Trophoblast cell (in vitro differentiated cells and primary cell): ENCODE measurements at regions not wholly inside any gene's neighbourhood (a gene's known extent, or its start where the extent isn't known, plus 50 kb on each side); places are given as distances from the start of the nearest gene placed in this dataset.
"Not testable (repeated sequence)": the region's sequence is repeated elsewhere in the genome, so short reads cannot be mapped to it uniquely, and the experiment has no call there.

Experiments
- DNase-seq, 2 donors: peaks; one replicate each; pipeline ENCODE4 v3.0.0-alpha.2; 2016
- H2AFZ ChIP-seq: 2 replicates; pipeline ENCODE4 v1.6.1; 2013; ENCODE audit warnings: low read length, moderate library complexity, mild to moderate bottlenecking; ENCODE audit not compliant: insufficient read depth, poor library complexity
- H2AK5ac ChIP-seq: 2 replicates; pipeline ENCODE4 v1.6.1; 2013; ENCODE audit warnings: mild to moderate bottlenecking, low read length
- H2BK120ac ChIP-seq: 2 replicates; pipeline ENCODE4 v1.6.1; 2013; ENCODE audit warnings: low read length, mild to moderate bottlenecking, moderate library complexity; ENCODE audit not compliant: insufficient read depth, poor library complexity
- H2BK12ac ChIP-seq: 2 replicates; pipeline ENCODE4 v1.6.1; 2013; ENCODE audit warnings: mild to moderate bottlenecking, low read length, moderate library complexity
- H2BK5ac ChIP-seq: 2 replicates; pipeline ENCODE4 v1.6.1; 2013; ENCODE audit warnings: low read length, low read depth, moderate library complexity, mild to moderate bottlenecking; ENCODE audit not compliant: poor library complexity
- H3K14ac ChIP-seq: 2 replicates; pipeline ENCODE4 v1.6.1; 2013; ENCODE audit warnings: mild to moderate bottlenecking, low read length
- H3K18ac ChIP-seq: 2 replicates; pipeline ENCODE4 v1.6.1; 2013; ENCODE audit warnings: mild to moderate bottlenecking, low read length
- H3K23ac ChIP-seq: 2 replicates; pipeline ENCODE4 v1.6.1; 2013; ENCODE audit warnings: low read length
- H3K27ac ChIP-seq: 2 replicates; pipeline ENCODE4 v1.5.1; 2013; ENCODE audit warnings: low read depth, mild to moderate bottlenecking, inconsistent platforms, low read length, moderate library complexity
- H3K27me3 ChIP-seq: 2 replicates; pipeline ENCODE4 v1.6.1; 2013; ENCODE audit warnings: inconsistent platforms, mild to moderate bottlenecking, low read length, moderate library complexity; ENCODE audit not compliant: insufficient read depth
- H3K36me3 ChIP-seq, 2 experiments: 1 replicate in 1 of 2; 2 replicates in 1 of 2; pipeline ENCODE4 v1.6.1; 2013; ENCODE audit warnings: low read length in 2 of 2, mild to moderate bottlenecking in 2 of 2, moderate library complexity in 1 of 2; ENCODE audit not compliant: insufficient read depth in 2 of 2, control insufficient read depth in 1 of 2
- H3K4ac ChIP-seq: 2 replicates; pipeline ENCODE4 v1.6.1; 2013; ENCODE audit warnings: low read depth, mild to moderate bottlenecking, low read length, moderate library complexity
- H3K4me1 ChIP-seq, 2 experiments: 1 replicate in 1 of 2; 2 replicates in 1 of 2; pipeline ENCODE4 v1.6.1; 2013; ENCODE audit warnings: low read length in 2 of 2, mild to moderate bottlenecking in 2 of 2, moderate library complexity in 1 of 2; ENCODE audit not compliant: insufficient read depth in 2 of 2, control insufficient read depth in 1 of 2
- H3K4me2 ChIP-seq: 2 replicates; pipeline ENCODE4 v1.6.1; 2013; ENCODE audit warnings: inconsistent platforms, mild to moderate bottlenecking, low read length, moderate library complexity
- H3K4me3 ChIP-seq: 2 replicates; pipeline ENCODE4 v1.5.1; 2013; ENCODE audit warnings: mild to moderate bottlenecking, low read depth, low read length, inconsistent platforms
- H3K79me1 ChIP-seq: one replicate; pipeline ENCODE4 v1.6.1; 2013; ENCODE audit warnings: low read length
- H3K79me2 ChIP-seq: 2 replicates; pipeline ENCODE4 v1.6.1; 2013; ENCODE audit warnings: low read length, mild to moderate bottlenecking; ENCODE audit not compliant: control insufficient read depth, insufficient read depth, poor library complexity
- H3K9ac ChIP-seq: 2 replicates; pipeline ENCODE4 v1.6.1; 2013; ENCODE audit warnings: mild to moderate bottlenecking, low read length
- H3K9me3 ChIP-seq: 2 replicates; pipeline ENCODE4 v1.6.1; 2013; ENCODE audit warnings: low read depth, mild to moderate bottlenecking, control low read depth, inconsistent platforms, low read length; ENCODE audit not compliant: insufficient read depth
- H4K12ac ChIP-seq: 2 replicates; pipeline ENCODE4 v1.6.1; 2013; ENCODE audit warnings: low read depth, mild to moderate bottlenecking, low read length, moderate library complexity
- H4K8ac ChIP-seq: 2 replicates; pipeline ENCODE4 v1.6.1; 2013; ENCODE audit warnings: low read depth, mild to moderate bottlenecking, low read length, moderate library complexity
- H4K91ac ChIP-seq: one replicate; pipeline ENCODE4 v1.6.1; 2013; ENCODE audit warnings: low read depth, mild to moderate bottlenecking, low read length, moderate library complexity
- WGBS: extraction: QIAGEN DNeasy Blood & Tissue Kit; methylation state at CpG from one replicate; pipeline ENCODE4 v1.1.7; 2013; ENCODE audit warnings: missing lambda C conversion rate; ENCODE audit not compliant: insufficient read length, insufficient coverage; ENCODE audit errors: extremely low coverage; 5-methylcytosine and 5-hydroxymethylcytosine counted together

GRCh38 chr11:47928426-47928825 lies 51.9 kb upstream of the PTPRJ start:
- no CpG with 5 or more reads among the region's 5 CpGs for WGBS
- no peak overlapping the region for H4K91ac ChIP-seq
- H3K9ac ChIP-seq: no peak overlapping the region
- H3K18ac ChIP-seq: no peak overlapping the region
- no peak overlapping the region for H2BK120ac ChIP-seq
- no peak overlapping the region for H2BK12ac ChIP-seq
- no peak overlapping the region for H2AFZ ChIP-seq
- no peaks in the 10 kb centered on the region for H3K36me3 ChIP-seq
- peaks cover 0 to 3% of the 10 kb centered on the region in 2 experiments for H3K4me1 ChIP-seq
- H3K4me3 ChIP-seq: no peak overlapping the region
- no peaks in the 10 kb centered on the region for H3K79me2 ChIP-seq
- no peaks in the 10 kb centered on the region for H3K9me3 ChIP-seq
- no peak overlapping the region for H2BK5ac ChIP-seq
- no peak overlapping the region for H3K4me2 ChIP-seq
- no peak overlapping the region for H3K14ac ChIP-seq
- no peak overlapping the region for H3K27ac ChIP-seq
- no peak for DNase-seq
- no peak overlapping the region for H2AK5ac ChIP-seq
- H3K4ac ChIP-seq: no peak overlapping the region
- no peak overlapping the region for H4K12ac ChIP-seq
- no peaks in the 10 kb centered on the region for H3K27me3 ChIP-seq
- H4K8ac ChIP-seq: no peak overlapping the region
- peaks cover 2% of the 10 kb centered on the region for H3K79me1 ChIP-seq
- no peak overlapping the region for H3K23ac ChIP-seq

- H3K27me3 ChIP-seq: no peaks in the 10 kb centered on the region
- no peak overlapping the region for H3K9ac ChIP-seq
- H3K27ac ChIP-seq: no peak overlapping the region
- H3K9me3 ChIP-seq: no peaks in the 10 kb centered on the region
- H3K4me1 ChIP-seq: peaks cover 5% of the 10 kb centered on the region in 2 experiments
- H3K4ac ChIP-seq: no peak overlapping the region
- H3K79me1 ChIP-seq: peaks cover 4% of the 10 kb centered on the region
- H4K12ac ChIP-seq: no peak overlapping the region
- no peak overlapping the region for H3K14ac ChIP-seq
- H2AK5ac ChIP-seq: no peak overlapping the region
- no peak overlapping the region for H4K91ac ChIP-seq
- no peak overlapping the region for H3K4me2 ChIP-seq
- no peaks in the 10 kb centered on the region for H3K79me2 ChIP-seq
- H3K18ac ChIP-seq: no peak overlapping the region
- H3K4me3 ChIP-seq: no peak overlapping the region
- H2AFZ ChIP-seq: no peak overlapping the region
- H3K23ac ChIP-seq: no peak overlapping the region
- no peak overlapping the region for H4K8ac ChIP-seq
- H2BK5ac ChIP-seq: no peak overlapping the region
- DNase-seq: peak; percentile 84 to 94
- H3K36me3 ChIP-seq: no peaks in the 10 kb centered on the region
- H2BK120ac ChIP-seq: no peak overlapping the region
- WGBS: no CpG with 5 or more reads among the region's 8 CpGs
- H2BK12ac ChIP-seq: no peak overlapping the region
Observed at GRCh38 chr11:47924184-47924691, 56.1 kb upstream of the PTPRJ start.

GRCh38 chr11:47923667-47924066 lies 56.7 kb upstream of the PTPRJ start:
- Histone ChIP-seq H2AK5ac (no peak overlapping the region), H4K8ac (no peak overlapping the region), H3K27me3 (no peaks in the 10 kb centered on the region), H3K9ac (no peak overlapping the region), H4K91ac (no peak overlapping the region), H3K27ac (no peak overlapping the region), H3K4me2 (no peak overlapping the region), H3K79me1 (peaks cover 4% of the 10 kb centered on the region), H3K23ac (no peak overlapping the region), H3K14ac (no peak overlapping the region), H3K4me1 (peaks cover 6 to 9% of the 10 kb centered on the region in 2 experiments), H3K36me3 (no peaks in the 10 kb centered on the region), H3K18ac (no peak overlapping the region), H2BK12ac (peak overlapping the region; percentile 42), H3K4me3 (no peak overlapping the region), H3K4ac (no peak overlapping the region), H2BK5ac (no peak overlapping the region), H3K79me2 (no peaks in the 10 kb centered on the region), H2AFZ (no peak overlapping the region), H4K12ac (no peak overlapping the region), H3K9me3 (no peaks in the 10 kb centered on the region), H2BK120ac (no peak overlapping the region)
- no peak for DNase-seq
- WGBS: no CpG with 5 or more reads among the region's 4 CpGs

- not testable (repeated sequence) for H3K23ac ChIP-seq, H2AK5ac ChIP-seq, H4K91ac ChIP-seq, H2BK5ac ChIP-seq, H3K9me3 ChIP-seq, H3K36me3 ChIP-seq, H3K27me3 ChIP-seq, H2AFZ ChIP-seq, H3K4ac ChIP-seq, H3K79me2 ChIP-seq, H3K4me2 ChIP-seq, H3K9ac ChIP-seq, H3K27ac ChIP-seq, H2BK12ac ChIP-seq, H3K14ac ChIP-seq, H2BK120ac ChIP-seq, H4K8ac ChIP-seq, H4K12ac ChIP-seq, H3K4me3 ChIP-seq, H3K18ac ChIP-seq
- WGBS: no CpG with 5 or more reads among the region's 6 CpGs
- peaks cover 22 to 28% of the 10 kb centered on the region in 2 experiments for H3K4me1 ChIP-seq
- peak in 1 of 2 donors; percentile 27 for DNase-seq
- H3K79me1 ChIP-seq: peaks cover 13% of the 10 kb centered on the region
Observed at GRCh38 chr11:47921080-47921555, 59.2 kb upstream of the PTPRJ start.
